Inflammatory macrophage treated with lipopolysaccharide for 1 hour (primary cell): ENCODE measurements at regions not wholly inside any gene's neighbourhood (a gene's known extent, or its start where the extent isn't known, plus 50 kb on each side); places are given as distances from the start of the nearest gene placed in this dataset.

ENCODE experiments used
- DNase-seq, 2 donors: peaks; one replicate each; pipeline ENCODE4 v3.0.0-alpha.2; 2020 to 2022

DNA sequence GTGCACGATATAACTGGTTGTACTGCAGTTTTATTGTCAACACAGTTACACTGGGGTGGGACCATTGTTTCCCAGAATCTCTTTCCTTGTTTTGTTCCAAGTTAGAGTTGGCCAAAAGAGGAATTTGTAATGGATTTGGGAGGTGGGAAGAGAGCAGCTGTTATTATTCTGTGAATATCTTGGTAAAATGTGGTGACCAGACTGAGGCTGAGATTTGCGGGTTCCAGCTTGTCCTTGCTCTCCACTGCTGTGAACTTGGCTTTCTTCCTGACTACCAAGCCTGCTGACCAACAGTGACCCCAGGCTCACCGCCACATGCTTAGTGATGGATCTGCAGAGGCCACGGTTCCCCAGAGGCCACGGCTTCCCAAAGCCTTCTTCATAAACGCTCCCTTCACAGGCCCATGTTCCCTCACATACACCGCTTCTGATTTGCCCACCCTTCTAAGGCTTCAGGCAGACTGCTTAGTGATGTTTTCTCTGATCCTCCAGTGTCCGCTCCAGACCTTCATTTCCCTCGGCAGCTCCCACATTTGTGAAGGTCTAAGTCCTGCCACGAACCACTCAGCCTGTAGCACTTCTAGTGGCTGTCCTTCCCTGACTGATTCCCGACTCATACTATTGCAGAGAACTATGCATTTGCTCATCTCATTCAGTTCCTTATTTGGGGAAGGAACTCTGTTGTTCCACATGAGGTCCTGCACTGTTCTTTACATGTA, 525.5 kb upstream of the RGMA start:
- DNase-seq, result no peak

DNA sequence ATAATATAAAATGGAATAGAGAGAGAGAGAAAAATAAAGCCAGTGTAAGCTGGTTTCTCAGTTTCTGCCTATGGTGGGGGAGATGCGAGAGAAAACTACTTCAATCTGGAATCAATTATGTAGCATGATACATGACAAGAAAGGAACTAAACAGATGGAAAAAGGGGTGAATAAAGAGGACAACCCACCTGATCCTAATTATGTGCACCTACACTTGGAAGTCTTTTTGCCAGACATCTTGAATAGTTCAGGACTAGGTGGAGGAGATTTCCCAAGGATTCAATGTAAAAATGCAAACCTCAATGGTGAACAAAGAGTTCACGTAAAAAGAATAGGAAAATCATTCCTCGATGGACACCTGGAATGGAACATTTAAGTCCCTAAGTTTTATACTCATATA, 524.4 kb upstream of the RGMA start:
- no peak for DNase-seq

DNA sequence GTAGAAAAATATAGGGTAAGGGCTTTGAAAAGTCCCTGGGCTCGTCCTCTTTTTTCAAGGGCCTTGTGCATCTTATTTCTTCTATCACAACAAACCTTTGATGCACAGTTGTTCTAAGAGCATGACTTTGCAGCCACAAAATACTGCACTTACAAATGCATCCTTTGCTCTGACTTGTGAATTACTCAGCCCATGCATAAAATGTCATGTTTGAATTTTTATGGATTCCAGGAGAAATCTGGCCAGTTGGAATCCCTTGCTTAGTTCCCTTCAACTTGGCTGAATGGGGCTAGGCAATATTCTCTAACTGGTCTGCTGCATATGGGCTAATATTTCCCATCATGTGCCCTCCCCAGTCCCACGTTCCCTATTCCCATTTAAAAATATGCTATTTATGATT, 523.9 kb upstream of the RGMA start:
- no peak for DNase-seq

DNA sequence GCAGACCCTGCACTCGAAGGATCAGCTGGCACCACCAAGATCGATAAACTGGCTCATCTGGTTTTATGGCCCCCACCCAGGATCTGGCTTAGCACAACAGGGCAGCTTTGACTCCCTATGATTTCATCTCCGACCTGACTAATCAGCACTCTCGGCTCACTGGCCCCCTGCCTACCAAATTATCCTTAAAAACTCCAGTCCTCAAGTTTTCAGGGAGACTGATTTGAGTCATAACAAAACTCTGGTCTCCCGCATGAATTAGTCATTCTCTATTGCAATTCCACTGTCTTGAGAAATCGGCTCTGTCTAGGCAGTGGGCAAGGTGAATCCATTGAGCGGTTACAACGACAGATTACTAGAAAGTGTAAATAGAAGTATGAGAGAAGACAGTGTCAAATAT, 521.9 kb upstream of the RGMA start:
- no peak for DNase-seq

DNA sequence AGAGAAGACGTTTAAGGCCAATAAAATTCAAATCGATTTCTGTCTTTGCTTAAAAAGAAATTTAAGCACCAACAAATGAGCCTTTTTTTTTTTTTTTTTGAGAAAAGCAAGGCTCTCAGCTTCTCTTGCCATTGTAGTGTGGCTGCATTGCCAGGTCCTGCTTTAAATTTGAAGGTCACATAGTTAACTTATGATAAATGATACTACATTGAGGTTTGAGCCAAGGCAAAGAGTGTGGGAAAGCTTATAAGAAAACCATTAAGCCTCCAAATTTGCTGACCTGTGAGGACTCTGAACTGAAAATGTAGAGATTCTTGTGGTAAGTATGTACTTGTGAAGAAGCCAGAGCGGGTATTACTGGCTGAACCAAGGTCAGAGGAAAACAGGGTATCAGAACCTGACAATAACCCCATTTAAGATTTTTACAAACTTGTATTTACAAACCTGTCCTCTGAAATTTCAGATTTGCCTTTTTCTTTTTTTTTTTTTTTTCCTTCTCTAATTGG, 519.7 kb upstream of the RGMA start:
- no peak for DNase-seq

DNA sequence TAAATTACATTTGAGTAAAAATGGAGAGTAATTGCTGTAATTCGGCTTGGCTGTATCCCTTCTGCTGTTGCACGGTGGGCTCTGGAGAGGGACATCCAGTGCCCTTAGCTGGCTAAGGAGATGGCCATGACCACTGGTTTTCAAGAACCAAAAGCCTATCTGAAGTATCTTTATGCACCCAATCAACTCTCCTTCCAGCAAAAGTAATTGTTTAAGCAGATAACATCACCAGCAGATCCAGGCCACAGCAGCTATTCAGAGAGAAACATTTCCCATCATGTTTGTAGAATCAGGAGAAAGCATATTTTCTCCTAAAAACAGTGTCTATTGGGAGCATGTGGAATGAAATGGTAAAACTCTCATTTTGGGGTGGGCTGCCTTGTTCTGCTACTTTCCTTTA, 514.5 kb upstream of the RGMA start:
- DNase-seq, result no peak

DNA sequence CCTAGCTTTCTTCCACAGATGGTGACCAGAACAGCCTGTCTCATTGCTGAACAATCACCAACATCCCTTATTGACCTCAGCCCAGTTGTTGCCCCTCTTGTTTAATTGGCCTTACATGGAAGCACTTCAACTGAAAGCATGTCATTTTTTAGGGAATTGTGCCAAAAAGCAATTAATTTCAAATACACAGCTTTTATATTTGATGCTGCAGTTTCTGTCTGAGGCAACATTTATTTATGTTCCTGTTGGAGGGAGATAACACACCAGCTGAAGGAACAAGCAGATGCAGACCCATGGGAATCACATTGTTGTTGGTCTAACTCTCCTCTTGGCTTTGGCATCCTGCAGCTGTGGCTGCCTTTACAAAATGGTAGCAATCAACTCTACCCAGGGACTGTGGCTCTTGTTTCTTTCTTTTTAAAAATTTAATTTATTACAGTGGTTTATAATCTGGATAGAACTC, 498.1 kb upstream of the RGMA start:
- no peak for DNase-seq

DNA sequence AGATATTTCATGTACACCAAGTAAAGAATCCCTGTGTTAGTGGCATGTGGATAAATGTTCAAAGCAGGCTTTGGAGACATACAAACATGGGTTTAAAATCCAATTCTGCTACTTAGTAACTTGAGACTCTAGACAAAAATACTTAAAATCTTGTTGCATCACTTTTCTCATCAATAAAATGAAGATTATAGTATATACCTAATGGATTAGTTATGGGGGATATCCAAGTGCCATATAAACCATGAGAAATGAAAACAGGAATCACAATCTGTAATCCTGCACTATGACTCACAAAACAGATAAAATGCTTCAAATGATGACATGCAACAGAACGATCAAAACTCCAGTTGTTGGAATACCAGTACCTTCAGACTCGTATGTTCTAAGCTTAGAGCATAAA, 496.0 kb upstream of the RGMA start:
- no peak for DNase-seq

DNA sequence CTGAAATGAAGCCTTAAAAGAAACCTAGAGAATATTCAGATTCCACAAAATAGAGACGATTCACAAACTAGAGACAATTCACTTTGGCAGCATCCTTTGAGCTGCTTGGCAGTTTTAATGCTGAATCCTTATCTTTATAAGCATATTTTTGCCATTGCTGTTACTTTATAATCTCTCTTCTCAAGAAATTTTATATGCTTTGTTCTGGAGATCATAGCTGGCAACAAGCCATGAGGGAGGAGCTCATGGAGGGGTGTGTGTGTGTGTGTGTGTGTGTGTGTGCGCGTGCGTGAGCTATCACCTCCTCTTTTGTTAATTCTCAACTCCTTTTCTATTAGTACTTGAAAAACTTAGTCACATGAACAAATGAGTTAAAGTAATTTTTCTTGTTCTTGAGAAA, 495.0 kb upstream of the RGMA start:
- no peak for DNase-seq

DNA sequence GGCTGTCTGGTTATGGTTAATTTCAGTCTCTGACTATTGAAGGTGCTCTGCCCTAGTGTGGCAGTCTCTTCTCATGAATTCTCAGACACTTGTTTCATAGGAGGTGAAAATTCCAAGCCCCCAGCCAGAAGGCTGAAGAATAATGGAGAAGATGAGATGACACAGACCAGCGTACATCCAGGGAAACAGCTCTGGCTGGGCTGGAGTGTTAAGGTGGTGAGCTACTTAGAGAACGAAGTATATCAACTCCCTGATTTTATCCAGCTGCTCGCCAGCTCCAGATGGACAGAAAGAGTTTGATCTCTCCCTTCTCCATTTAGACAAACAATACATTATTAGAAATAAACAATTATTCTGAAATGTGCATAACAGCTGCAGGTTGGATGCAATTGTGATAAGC, 494.5 kb upstream of the RGMA start:
- no peak for DNase-seq

DNA sequence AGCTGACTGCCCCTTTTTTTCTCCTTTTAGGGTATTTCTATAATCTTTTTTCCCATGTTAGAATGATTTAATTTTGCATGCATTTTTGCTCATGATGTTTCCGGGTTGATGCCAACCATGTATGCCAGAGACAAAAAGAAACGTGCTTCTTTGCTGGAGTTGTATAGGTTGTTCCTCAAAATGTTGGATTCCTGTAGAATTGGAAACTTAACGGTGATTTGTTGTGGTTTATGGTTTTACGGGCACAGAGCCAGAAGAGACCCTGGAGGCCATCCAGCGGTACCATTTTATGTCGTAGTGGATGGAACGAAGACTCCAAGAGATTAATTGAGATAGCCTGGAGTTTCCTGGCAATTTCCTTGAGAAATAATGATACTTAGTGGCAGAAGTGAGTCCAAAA, 481.5 kb upstream of the RGMA start:
- no peak for DNase-seq

DNA sequence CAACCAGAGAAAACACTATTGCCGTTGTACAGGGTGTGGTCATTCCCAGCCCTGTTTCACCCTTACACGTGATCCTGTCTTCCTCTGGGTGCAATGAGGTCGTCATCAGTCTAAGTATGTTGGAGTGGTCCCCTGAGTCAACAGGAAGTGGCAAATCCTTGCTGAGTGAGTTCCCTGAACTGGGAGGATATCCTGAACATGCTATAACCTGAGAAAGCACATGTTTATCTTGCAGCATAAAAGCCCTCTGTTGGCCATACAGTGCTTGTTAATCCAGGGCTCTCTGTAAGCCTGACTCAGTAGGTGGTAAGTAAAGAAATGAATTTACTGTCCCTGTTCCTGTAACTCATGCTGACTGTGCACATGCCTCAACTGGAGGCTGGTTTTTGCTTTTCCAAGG, 477.8 kb upstream of the RGMA start:
- no peak for DNase-seq

DNA sequence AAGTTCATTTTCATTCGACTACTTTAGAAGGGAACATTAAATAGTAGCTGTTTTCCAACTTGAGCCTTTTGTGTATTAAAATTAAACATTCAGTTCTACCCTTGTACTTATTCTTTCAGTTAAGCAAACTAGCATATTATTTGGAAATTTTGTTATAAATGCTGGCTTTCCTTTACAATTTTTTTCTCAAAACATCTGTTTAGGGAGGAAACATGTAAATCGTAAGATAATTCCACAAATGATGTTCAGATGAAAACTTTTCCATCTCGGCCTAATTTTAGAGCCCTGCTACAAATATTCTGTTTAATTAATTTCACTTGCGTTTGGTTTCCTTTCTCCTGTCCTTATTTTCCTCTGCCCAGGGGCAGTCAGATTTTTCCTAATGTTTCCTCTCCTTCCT, 476.2 kb upstream of the RGMA start:
- DNase-seq, result no peak

DNA sequence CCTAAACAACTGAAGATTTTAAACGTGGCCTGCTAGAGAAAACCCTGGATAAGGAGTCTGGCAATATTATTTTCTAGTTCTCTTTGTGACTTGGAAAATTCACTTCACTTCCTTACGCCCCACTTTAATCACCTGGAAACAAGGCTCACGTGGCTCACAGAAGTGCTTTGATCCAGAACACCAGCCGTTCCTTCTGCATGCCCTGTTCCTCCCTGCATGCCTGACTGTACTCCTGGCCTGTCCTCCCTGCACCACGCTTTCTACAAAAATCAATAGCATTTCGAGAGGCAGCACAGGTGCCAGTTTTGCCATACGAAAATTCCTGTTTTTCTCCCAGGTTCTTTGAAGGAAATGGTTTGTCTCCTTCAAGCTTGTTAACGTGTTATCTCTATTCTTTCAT, 474.2 kb upstream of the RGMA start:
- no peak for DNase-seq

DNA sequence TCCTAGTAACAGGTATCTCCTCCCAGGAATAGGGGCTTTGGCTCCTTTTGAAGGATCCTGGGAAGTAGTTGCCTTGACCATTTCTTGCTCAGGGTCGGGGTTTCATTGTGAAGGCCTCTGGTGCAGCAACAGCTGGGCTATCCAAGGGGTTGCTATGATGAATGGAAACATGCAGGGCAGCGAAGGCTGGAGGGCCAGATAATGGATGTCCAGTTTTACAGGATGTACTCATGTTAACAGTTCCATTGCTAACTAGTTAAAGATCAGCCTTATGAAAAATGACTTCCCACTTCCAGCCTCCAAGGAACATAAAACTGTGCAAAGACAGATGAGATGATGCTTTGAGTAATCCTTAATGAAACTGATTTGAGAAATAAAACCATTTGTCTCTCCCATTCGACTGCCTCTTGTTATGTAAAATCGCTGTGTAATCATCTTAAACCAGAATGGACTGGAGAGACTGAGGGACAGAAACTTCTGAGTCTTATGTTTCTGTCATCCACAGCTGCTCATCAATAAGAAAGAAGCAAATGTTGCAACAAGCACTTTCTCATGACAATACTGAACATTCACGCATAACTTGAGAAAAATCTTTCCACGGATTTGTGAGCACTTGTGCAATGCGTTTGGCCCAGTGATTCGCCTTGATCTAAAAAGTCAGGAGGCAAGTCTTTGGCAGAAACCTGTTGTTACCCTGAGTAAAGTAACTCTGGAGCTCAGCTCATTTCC, 473.5 kb upstream of the RGMA start:
- DNase-seq, result no peak

DNA sequence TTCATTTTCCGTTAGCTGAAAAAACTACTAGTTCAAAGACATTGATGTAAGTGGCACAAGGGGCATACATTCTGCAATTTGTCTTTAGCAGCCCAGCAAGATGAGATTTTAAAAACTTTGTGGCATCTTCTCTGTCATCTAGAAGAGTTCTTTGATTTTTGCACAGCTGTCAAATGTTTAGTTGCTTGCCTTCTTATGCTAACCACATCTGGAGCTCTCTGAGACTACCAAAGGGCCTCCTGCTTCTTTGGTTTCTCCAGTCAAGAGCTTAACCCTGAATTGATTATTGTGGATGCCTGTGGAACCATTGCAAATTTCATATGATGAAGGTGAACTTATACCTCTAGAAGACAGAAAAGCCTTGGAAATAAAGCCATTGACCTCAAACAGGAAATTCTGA, 468.7 kb upstream of the RGMA start:
- DNase-seq, result no peak

DNA sequence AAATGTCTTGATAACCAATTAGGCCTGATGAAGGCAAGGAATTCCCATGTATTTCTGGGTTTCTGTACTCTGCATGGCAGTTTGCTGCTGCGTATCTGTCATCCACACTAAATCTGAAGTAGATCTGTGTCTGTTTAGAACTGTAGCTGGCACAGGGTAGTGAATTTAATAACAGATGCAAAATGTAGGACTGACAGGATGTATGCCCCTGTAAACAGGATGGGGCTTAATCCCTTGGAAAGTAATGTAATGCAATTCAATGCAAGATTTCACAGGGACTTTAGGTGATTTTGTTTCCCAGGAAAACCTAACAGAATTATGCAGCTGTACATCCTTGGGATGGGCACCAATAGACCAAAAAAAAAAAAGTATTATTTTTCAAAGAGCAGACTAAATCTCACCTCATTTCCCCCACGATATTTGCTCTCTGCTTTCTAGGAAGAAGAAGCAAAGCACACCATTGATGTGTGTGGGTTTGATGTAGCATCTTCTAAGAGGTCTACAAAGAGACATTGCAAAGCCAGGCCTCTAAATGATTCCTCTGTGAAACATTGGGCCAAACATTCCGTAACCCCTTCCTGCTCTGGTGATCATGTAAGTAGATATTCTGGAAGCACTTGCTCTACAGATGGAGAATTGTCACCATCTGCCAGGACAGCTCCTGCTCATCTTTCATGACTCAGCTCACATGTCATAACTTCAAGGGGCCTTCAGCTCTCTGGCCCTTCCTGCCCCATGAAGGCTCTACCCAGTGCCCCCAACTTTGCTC, 464.3 kb upstream of the RGMA start:
- DNase-seq, result no peak

DNA sequence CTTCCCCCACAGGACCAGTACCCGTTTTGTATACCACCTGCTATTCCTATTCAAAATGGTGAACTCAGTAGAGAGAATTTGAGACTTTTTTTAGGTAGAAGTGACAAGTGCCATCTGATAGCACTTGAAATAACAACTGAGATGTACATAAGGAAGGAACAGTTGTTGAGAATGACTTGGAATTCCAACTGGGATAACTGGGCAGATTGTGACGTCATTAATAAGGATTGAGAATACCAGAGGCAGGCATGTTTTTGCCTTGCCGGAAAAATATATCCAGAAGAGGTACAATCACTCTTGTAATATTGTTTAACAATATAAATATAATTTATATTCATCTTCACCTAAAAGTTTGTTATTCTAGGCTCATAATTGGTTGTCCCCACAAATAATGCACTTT, 454.1 kb upstream of the RGMA start:
- no peak for DNase-seq

DNA sequence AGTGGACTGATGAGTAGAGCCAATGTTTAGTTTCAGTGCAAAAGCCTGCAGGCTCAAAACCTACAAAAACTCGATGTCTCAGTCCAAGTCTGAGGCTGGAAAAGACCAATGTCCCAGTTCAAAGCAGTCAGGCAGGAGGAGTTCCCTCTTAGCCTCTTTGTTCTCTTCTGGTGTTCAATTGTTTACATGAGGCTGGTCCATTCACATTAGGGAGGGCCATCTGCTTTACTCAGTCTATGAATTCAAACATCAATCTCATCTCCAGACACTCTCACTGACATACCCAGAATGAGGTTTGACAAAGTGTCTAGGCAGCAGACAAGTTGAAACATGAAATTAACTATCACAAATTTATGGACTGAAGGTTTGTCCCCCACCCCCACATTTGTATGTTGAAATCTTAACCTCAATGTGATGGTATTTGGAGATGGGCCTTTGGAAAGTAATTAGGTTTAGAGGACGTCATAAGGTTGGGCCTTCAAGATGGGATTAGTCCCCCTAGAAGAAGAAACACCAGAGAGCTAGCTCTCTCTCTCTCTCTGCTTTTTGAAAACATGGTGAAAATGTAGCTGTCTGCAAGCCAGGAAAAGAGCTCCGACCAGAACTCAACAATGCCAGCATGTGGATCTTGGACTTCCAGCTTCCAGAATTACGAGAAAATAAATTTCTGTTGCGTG, 438.5 kb upstream of the RGMA start:
- no peak for DNase-seq

DNA sequence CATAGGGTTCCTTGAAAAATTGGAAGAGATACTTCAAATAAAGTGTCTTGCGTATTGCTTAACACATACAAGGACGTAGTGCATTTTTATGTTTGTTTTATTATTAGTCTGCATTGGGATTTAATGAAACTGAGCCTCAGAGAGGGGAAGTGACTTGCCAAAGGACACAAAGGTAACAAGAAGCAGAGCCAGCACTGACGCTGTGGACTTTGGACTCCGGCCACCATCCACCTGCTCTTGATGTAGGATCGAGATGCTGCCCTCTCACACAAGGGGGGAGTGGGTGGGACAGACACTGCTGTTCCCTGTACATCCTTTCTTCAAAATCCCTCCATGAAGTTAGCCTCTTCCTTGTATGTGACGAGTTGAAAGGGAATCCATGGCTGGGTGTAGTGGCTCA, 435.4 kb upstream of the RGMA start:
- DNase-seq, result no peak

DNA sequence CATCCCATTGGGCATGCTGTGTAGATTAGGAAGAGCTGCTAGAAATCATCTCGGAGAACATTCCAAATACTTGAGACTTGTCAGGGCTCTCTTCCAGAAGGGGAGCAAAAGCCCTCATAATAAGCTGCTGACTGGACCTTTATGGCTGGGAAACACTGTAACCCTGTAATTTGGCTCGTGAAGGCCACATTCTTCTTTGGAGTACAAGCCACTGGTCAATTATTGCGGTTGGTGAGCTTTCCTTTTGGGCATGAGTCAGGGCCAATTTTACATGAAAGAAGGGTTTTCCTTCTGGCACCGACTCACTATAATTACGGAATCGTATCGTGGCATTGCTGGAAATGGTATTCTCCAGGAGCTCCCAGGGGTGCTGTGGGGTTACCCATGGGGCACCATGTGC, 434.5 kb upstream of the RGMA start:
- no peak for DNase-seq

DNA sequence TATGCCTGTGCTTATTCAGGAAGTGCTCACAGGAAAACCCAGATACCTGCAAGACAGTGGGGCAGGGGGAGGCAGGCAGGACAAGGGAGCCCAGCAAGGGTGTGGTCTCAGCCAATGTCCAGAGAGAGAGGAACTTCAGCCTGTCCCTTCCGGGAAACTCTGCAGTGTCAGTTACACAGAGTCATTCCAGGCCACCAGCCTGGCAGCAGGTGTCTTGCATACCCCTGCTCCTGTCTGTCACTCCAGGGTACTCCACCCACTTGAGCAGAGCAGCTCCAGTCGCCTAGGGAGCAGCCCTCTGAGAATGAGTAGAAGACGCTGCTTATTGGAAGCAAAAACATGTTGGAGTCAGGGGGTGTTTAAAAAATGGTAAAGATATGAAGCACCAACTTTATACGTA, 431.2 kb upstream of the RGMA start:
- DNase-seq, result no peak

DNA sequence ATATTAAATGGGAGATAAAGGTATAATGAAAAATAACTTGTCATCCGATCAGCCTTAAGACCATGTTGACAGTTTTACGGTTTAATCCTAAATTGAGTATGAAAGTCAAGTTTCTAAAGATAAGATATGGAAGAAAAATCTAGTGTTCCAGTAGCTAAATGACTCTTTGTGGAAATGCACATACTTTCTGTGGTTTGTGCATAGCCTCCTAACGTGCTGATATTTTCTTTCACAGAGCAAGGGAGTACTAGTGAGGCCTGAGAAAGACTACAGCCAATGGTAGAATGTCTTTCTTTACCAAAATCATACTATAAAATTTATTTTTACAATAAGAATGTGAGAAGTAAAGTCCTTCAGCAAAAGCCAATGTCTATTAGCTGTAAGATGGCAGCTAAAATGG, 430.6 kb upstream of the RGMA start:
- no peak for DNase-seq
